Mesodermal cell (in vitro differentiated cells): ENCODE measurements at regions not wholly inside any gene's neighbourhood (a gene's known extent, or its start where the extent isn't known, plus 50 kb on each side); places are given as distances from the start of the nearest gene placed in this dataset.
"Not testable (repeated sequence)": the region's sequence is repeated elsewhere in the genome, so short reads cannot be mapped to it uniquely, and the experiment has no call there.

Experiments
- H3K27ac ChIP-seq: 2 replicates; pipeline ENCODE4 v1.7.0; 2013; ENCODE audit warnings: mild to moderate bottlenecking, low read depth, low read length, moderate library complexity; ENCODE audit not compliant: severe bottlenecking
- H3K36me3 ChIP-seq: 2 replicates; pipeline ENCODE4 v1.7.1; 2013; ENCODE audit warnings: mild to moderate bottlenecking, low read length, moderate library complexity; ENCODE audit not compliant: control insufficient read depth, insufficient read depth
- H3K4me1 ChIP-seq: one replicate; pipeline ENCODE4 v1.7.1; 2013; ENCODE audit warnings: mild to moderate bottlenecking, low read length; ENCODE audit not compliant: insufficient read depth, control insufficient read depth, poor library complexity, severe bottlenecking
- H3K4me3 ChIP-seq: 2 replicates; pipeline ENCODE4 v1.7.0; 2013; ENCODE audit warnings: low read length, control low read depth, mild to moderate bottlenecking; ENCODE audit not compliant: insufficient read depth, poor library complexity, severe bottlenecking; ENCODE audit errors: extremely low read depth
- H3K9me3 ChIP-seq: 2 replicates; pipeline ENCODE4 v1.7.1; 2013; ENCODE audit warnings: mild to moderate bottlenecking, low read length, moderate library complexity; ENCODE audit not compliant: control insufficient read depth
- WGBS, 2 experiments: methylation state at CpG; one replicate each; pipeline ENCODE4 v1.1.5; 2013; ENCODE audit warnings: missing lambda C conversion rate in 2 of 2; ENCODE audit not compliant: insufficient coverage in 2 of 2; 5-methylcytosine and 5-hydroxymethylcytosine counted together

DNA sequence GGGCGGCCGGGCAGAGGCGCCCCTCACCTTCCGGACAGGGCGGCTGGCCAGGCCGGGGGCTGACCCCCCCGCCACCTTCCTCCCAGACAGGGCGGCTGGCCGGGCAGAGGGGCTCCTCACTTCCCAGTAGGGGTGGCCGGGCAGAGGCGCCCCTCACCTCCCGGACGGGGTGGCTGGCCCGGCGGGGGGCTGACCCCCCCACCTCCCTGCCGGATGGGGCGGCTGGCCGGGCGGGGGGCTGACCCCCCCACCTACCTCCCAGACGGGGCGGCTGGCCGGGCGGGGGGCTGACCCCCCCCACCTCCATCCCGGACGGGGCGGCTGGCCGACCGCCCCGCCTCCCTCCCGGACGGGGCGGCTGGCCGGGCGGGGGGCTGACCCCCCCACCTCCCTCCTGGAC, 1615.5 kb upstream of the C9orf72 start:
- not testable (repeated sequence) for H3K27ac ChIP-seq, H3K4me3 ChIP-seq, H3K36me3 ChIP-seq, H3K4me1 ChIP-seq, H3K9me3 ChIP-seq
- 97% methylated on average over 6 of the region's 34 CpGs; no CpG with 5 or more reads in 1 of the 2 experiments for WGBS, 2 experiments

DNA sequence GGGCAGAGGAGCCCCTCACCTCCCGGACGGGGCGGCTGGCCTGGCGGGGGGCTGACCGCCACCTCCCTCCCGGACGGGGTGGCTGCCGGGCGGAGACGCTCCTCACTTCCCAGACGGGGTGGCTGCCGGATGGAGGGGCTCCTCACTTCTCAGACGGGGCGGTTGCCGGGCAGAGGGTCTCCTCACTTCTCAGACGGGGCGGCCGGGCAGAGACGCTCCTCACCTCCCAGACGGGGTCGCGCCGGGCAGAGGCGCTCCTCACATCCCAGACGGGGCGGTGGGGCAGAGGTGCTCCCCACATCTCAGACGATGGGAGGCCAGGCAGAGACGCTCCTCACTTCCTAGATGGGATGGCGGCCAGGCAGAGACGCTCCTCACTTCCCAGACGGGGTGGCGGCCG, 1615.9 kb upstream of the C9orf72 start:
- 91 to 98% methylated on average over 17 to 21 of the region's 33 CpGs for WGBS, 2 experiments
- not testable (repeated sequence) for H3K4me1 ChIP-seq, H3K27ac ChIP-seq, H3K36me3 ChIP-seq, H3K9me3 ChIP-seq, H3K4me3 ChIP-seq

DNA sequence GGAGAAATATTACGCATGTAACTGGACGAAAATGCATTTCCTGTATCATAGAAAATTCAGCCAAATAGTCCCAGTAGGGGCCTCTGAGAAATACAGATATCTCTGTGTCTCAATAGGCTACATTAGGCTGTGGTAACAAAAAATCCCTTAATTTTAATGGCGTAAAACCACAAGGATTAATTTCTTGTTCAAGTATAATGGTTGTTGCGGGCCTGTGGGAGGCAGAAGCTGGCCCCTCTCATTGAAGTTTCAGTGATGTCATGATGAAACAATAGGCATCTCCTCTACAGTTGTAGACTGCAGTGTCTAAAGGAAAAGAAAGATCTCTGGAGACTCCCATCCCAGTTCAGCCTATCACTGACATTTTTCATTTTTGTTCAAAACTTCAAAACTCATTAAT, 1625.6 kb upstream of the C9orf72 start:
- H3K4me1 ChIP-seq: no peaks in the 10 kb centered on the region
- no peak overlapping the region for H3K4me3 ChIP-seq
- no peaks in the 10 kb centered on the region for H3K36me3 ChIP-seq
- H3K9me3 ChIP-seq: no peaks in the 10 kb centered on the region
- no peak overlapping the region for H3K27ac ChIP-seq
- WGBS, 2 experiments: 67% methylated on average over 1 of the region's 4 CpGs; no CpG with 5 or more reads in 1 of the 2 experiments

DNA sequence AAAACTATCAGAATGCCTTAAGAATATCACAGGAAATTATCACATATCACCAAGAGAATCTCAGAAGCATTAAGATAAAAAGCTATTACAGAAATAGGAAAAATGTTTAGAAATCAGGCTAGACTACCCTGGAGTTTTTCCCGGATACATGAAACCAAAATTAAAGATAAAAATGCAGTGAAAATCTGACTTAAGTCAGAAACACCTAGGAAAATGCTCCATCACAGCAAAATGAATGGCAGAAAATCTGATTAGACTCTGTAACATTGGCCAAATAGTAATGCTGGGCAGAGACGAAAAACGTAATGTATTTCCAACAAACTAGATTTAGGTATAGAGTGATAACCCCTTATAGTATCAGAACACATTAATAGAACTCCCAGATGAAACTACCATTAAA, 1626.7 kb upstream of the C9orf72 start:
- no peaks in the 10 kb centered on the region for H3K36me3 ChIP-seq
- no peak overlapping the region for H3K27ac ChIP-seq
- 100% methylated on average over 1 of the region's 3 CpGs; no CpG with 5 or more reads in 1 of the 2 experiments for WGBS, 2 experiments
- H3K9me3 ChIP-seq: no peaks in the 10 kb centered on the region
- H3K4me1 ChIP-seq: no peaks in the 10 kb centered on the region
- no peak overlapping the region for H3K4me3 ChIP-seq

DNA sequence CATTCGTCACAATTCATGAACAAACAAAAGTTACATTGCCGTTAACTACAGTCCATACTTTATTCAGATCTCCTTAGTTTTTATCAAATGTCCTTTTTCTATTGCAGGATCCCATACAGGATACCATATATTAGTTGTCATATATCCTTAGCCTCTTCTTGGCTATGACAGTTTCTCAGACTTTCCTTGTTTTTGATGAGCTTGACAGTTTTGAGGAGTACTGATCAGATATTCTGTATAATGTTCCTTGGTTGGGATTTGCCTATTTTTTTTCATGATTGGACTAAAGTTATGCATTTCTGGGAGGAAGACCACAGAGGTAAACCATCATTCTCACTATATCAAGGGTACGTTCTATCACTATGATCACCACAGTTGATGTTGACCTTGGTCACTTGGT, 1627.4 kb upstream of the C9orf72 start:
- H3K9me3 ChIP-seq: no peaks in the 10 kb centered on the region
- no peaks in the 10 kb centered on the region for H3K4me1 ChIP-seq
- WGBS, 2 experiments: 84 to 96% methylated on average over 2 of the region's 3 CpGs

DNA sequence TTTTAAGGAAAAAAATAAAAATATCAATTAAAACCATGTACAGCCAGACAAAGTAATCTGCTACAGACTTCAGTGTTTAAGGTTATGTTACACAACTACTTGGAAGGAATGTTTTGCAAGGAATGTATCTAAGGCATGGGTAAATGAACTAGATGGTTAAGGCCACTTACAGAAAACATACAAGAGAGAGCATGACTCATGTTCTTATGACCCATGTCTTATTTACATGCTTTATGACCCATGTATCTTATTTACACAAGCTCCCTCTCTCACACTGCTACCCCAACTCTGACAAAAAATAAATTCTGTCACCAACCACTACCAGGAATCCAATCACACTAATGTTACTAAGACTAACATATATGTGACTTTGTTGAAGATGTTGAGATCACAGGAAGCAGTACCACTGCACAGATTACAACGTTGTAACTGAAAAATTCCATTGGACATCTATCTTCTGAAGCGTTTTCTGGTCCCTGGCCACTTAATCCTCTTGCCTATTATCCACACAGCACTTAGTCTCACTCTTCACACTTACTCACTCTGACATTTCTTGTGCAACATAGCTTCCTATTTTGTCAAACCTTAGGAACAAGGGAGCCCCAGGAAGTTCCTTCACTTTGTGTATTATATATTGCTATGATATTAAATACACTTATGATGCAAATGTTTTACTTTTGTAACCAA, 1630.1 kb upstream of the C9orf72 start:
- no peaks in the 10 kb centered on the region for H3K9me3 ChIP-seq
- H3K4me1 ChIP-seq: no peaks in the 10 kb centered on the region
- H3K27ac ChIP-seq: no peak overlapping the region
- H3K4me3 ChIP-seq: no peak overlapping the region
- H3K36me3 ChIP-seq: no peaks in the 10 kb centered on the region
- WGBS, 2 experiments: 58 to 75% methylated on average over 2 of the region's 2 CpGs

More for the DNA sequence above, 1627.4 kb upstream of the C9orf72 start:
- H3K36me3 ChIP-seq: no peaks in the 10 kb centered on the region
- H3K27ac ChIP-seq: no peak overlapping the region
- no peak overlapping the region for H3K4me3 ChIP-seq

DNA sequence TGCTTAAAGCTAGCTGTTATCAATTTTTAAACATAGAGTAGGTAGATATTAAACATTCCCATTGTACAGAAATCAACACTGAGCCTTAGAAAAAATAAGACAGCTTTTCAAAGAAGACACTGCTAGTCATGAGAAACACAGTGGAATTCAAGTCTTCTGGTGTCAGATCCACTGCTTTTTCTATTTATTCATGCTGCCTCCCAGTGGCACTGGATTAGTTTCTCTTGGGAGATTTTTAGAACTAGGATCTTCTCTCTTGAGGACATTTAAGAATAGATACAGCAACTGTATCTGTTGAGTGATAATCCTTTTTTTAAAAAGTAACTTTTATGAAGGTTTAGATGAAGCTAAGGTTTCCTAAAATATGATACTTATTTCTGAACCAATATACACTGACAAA, 1635.4 kb upstream of the C9orf72 start:
- Histone ChIP-seq H3K36me3 (no peaks in the 10 kb centered on the region), H3K4me3 (no peak overlapping the region), H3K27ac (no peak overlapping the region)

DNA sequence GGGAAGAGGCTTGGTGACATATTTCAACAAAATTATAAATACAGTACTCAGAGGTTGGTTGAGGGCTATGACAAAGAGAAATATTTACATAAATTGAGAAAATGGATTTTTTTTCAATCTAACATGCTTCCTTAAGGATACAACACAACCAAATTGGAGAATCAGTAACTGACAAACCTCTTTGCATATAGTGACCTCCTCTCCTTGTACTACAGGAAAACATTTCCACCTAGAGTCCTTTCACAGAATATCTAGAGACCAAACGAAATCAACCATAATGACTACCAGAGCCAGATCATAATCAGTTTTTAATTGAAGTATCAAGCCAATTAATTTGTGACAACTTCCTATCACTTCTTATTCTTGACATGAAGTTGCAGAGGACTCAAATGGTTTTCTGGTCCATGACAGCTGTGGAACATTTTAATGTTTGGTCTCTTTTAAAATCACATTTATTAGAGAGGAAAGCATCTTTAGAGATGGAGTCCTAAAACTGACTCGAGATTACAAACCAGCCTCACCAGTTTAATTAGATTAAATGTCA, 1636.5 kb upstream of the C9orf72 start:
- Histone ChIP-seq H3K9me3 (no peaks in the 10 kb centered on the region), H3K4me1 (no peaks in the 10 kb centered on the region), H3K36me3 (no peaks in the 10 kb centered on the region), H3K4me3 (no peak overlapping the region), H3K27ac (no peak overlapping the region)
- WGBS, 2 experiments: 40% methylated on average over 1 of the region's 2 CpGs; no CpG with 5 or more reads in 1 of the 2 experiments

More for the DNA sequence above, 1635.4 kb upstream of the C9orf72 start:
- Histone ChIP-seq H3K4me1 (no peaks in the 10 kb centered on the region), H3K9me3 (no peaks in the 10 kb centered on the region)

DNA sequence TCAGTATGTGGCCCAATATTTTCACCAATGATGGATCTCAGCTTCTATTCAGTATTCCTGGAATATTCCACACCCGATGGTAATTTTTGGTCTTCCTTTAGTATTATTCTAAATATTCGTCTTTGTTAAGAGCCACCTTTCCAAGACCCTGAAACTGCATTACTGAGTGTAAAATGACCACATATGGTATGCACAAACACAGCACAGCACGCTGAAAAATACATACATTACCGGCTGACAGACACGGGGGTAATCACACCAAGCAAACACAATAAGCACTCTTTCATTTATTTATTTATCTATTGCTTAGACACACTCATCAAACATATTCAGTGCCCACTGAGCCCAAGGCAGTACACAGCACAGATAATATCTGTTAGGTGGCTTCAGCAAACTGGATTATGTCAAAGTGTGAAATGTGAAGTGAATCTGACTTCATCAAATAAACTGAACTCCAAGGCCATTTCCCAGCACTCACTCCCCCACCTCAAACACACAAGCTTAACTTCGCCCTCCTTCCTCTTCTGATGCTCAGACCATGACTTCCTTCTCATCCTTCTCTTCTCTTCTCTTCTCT, 1637.8 kb upstream of the C9orf72 start:
- no peak overlapping the region for H3K27ac ChIP-seq
- H3K36me3 ChIP-seq: no peaks in the 10 kb centered on the region
- H3K9me3 ChIP-seq: no peaks in the 10 kb centered on the region
- H3K4me3 ChIP-seq: no peak overlapping the region
- 74 to 78% methylated on average over 5 to 6 of the region's 6 CpGs for WGBS, 2 experiments
- no peaks in the 10 kb centered on the region for H3K4me1 ChIP-seq

DNA sequence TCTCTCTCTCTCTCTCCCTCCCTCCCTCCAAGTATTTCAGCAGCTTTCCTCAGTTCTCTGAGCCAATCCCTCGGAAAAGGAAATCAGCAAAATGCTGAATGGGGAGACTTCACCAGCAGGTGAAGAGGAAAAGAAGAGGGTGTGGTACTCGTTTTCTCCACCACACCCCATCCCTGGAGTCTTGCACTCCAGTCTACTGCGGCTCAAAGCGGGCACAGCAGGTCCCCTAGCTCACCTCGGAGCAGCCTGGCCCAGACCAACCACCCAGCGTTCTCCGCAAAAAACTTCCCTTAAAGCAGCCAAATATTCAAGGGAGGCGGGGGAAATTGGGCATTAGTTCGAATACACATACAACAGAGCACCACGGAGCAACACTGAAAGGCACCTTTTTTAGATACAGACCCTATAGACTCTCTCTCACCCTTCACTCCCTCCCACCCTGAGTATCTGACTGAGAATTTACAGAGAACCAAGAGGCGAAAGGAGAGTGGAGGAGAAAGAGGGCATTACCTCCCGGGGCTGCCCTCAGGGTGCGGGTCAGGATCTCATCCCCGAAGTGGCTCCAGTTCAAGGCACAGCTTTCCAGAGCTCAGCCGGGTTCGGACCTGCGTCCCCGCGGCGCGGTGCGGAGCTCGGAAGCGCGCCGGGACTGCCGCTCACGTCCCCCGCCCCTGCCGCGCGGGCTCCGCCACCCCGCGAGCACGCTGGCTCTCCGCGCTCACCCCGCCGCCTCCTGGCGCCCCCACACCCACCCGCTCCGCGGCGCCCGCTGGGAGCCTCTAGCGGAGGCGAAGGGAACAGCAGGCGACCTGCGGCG, 1638.5 kb upstream of the C9orf72 start:
- H3K36me3 ChIP-seq: no peaks in the 10 kb centered on the region
- no peaks in the 10 kb centered on the region for H3K9me3 ChIP-seq
- peak overlapping the region; percentile 52 for H3K4me3 ChIP-seq
- WGBS, 2 experiments: 0 to 1% methylated on average over 28 to 37 of the region's 51 CpGs
- no peaks in the 10 kb centered on the region for H3K4me1 ChIP-seq
- H3K27ac ChIP-seq: no peak overlapping the region
